OCI-LY3 (cell line): ENCODE measurements at regions not wholly inside any gene's neighbourhood (a gene's known extent, or its start where the extent isn't known, plus 50 kb on each side); places are given as distances from the start of the nearest gene placed in this dataset.

Experiments used
- CTCF ChIP-seq: fragments of 200-600, 300-600 bp; sonication (generic); IDR thresholded peaks from 2 replicates; pipeline ENCODE4 v1.5.1; 2014; ENCODE audit warnings: antibody characterized with exemption, low read length, low read depth
- EZH2phosphoT487 ChIP-seq: fragments of 200-600 bp; shearing (Covaris generic); IDR thresholded peaks from 2 replicates; pipeline ENCODE4 v1.6.1; 2018; ENCODE audit warnings: antibody characterized with exemption, mixed run types, low read depth

DNA sequence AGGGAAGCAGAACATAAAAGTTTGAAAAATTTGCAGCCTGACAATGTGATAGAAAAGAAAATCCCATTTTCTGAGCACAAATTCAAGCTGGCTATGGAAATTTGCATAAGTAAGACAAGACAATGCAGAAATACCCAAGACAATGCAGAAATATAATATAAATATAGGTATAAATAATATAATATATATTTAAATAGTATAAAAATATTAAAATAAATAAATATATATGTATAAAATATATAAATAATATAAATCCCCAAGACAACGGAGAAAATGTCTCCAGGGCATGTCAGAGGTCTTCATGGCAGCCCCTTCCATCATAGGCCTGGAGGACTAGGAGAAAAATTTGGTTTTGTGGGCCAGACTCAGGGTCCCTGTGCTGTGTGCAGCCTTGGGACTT, 125.0 kb upstream of the AADAT start:
- TF ChIP-seq CTCF (no peak), EZH2phosphoT487 (no peak)
